HCEC 1CT (cell line): ENCODE measurements at regions not wholly inside any gene's neighbourhood (a gene's known extent, or its start where the extent isn't known, plus 50 kb on each side); places are given as distances from the start of the nearest gene placed in this dataset.
"Not testable (repeated sequence)": the region's sequence is repeated elsewhere in the genome, so short reads cannot be mapped to it uniquely, and the experiment has no call there.

Source experiments
- DNase-seq: peaks from one replicate; pipeline ENCODE4 v3.0.0-alpha.2; 2017

DNA sequence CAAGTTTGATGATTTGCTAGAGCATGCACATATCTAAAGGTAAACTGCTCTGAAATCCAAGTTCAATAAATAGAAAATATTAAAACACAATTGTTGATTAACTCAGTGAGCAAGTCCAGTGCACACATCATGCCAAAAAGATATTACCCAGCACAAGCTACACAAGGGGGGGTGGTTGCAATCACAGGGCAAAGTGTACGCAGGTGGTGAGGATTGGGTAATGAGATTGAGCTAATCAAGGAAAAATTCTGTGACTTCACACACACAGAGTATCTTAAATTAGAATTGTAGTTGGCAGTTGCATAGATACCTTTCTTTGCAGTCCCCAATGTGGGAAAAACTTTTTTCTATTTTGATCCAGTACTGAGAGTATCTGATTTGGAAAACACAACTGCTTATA, 156.1 kb upstream of the NTRK2 start:
- no peak for DNase-seq

- DNase-seq: no peak
Observed at GRCh38 chr9:84513979-84514378, 155.6 kb upstream of the NTRK2 start.

- DNase-seq: no peak
Observed at GRCh38 chr9:84514421-84514820, 155.1 kb upstream of the NTRK2 start.

DNA sequence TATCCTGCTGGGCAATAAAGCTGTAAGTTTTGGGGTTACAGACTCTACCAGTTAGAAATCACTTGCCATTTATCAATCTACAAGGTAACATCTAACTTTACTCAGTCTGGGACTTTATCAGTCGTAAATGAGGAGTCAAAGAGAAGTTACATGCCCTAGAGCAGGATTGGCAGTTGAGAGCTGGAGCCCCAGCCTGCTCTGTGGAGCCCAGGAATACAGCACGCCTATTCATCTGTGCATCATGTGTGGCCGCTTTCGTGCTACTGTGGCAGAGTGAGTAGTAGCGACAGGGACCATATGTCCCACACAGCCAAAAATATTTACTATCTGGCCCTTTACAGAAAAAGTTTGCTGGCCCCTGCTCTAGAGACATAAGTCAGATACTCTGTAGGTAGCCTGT, 152.5 kb upstream of the NTRK2 start:
- DNase-seq: no peak

DNA sequence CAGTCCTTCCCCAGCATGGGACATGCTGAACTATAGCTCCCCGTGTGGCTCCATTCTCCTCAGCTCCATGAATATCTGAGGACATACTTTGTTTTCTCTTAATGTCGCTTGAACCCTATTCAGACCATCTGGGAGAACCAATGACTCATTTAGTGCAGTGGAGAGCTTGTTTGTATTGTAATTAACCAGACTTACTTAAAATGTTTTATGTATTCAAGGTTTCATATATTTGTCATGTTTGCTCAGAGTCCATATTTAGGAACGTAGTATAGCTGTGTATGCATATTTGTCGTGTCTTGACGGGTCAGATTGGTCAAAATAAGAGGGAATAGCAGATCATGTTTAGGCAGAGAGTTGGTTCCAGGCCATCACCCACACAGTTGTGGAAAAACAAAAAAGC, 150.1 kb upstream of the NTRK2 start:
- DNase-seq: no peak

DNA sequence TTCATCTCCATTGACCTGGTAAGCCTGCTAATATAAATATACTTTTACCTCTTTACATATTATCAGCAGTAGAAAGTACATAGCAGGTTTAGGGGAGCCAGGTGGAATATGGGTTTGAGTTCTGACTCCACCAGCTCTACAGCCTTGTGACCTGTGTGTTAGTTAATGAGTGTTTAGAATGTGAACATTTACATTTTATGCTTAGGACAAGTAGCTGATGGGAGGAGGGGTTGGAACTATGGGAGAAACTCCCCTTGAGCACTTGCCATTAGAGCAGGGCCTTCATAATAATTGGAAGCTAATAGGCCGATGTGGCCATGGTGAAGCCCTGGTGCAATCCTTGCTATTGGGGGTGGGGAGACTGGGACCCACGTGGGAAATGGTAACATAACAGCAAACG, 148.3 kb upstream of the NTRK2 start:
- DNase-seq: no peak

- not testable (repeated sequence) for DNase-seq
Observed at GRCh38 chr9:84526211-84526610, 143.3 kb upstream of the NTRK2 start.

- DNase-seq: not testable (repeated sequence)
Observed at GRCh38 chr9:84527060-84527720, 142.3 kb upstream of the NTRK2 start.

- DNase-seq: not testable (repeated sequence)
Observed at GRCh38 chr9:84535973-84536372, 133.6 kb upstream of the NTRK2 start.

DNA sequence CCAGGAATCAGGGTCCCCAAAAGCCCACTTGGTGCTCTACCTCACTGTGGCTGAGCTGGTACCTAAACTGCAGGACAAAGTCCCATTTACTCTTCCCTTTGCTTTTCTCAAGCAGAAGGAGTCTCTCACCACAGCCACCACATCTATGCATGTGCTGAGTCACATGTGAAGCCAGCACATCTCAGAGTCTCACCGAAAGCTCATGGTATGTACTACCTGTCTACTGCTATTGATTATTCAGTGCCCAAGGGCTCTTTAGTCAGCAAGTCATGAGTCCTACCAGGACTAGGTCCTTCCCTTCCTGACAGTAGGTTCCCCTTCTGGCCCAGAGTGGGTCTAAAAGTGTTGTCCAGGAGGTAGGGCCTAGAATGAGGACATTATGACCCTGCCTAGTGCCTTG, 130.7 kb upstream of the NTRK2 start:
- DNase-seq: no peak

GRCh38 chr9:84542554-84542953, 127.0 kb upstream of the NTRK2 start:
- DNase-seq: no peak

DNA sequence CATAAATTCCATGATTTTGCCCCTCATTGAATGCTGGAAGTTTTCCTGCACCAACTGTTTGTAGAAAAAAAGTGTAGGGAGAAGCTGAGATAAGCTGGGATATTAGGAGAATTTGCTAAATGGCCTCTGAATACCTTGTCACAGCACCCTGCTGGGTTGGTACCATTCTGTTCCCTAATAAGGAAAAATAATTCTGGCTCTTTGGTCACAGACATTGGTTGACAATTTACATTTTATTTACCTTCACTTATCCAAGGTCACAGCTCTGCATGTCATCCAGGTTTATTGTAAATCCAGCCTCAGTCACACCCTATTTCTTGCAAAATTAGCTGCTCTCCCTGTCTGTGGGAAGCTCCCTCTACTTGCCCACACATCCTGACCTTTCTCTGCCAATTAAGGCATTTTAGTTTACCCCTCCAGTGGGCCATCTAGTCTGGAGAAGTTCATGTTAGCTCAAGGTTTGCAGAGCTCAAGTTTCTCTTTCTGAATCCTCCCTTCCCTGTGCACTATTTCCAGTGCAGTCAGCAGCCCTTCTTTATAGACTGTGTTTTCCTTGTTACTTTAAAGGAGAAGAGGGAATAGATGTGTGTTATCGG, 115.4 kb upstream of the NTRK2 start:
- no peak for DNase-seq

- DNase-seq: no peak
Observed at GRCh38 chr9:84556556-84556955, 113.0 kb upstream of the NTRK2 start.

GRCh38 chr9:84557751-84558150, 111.8 kb upstream of the NTRK2 start:
- no peak for DNase-seq

DNA sequence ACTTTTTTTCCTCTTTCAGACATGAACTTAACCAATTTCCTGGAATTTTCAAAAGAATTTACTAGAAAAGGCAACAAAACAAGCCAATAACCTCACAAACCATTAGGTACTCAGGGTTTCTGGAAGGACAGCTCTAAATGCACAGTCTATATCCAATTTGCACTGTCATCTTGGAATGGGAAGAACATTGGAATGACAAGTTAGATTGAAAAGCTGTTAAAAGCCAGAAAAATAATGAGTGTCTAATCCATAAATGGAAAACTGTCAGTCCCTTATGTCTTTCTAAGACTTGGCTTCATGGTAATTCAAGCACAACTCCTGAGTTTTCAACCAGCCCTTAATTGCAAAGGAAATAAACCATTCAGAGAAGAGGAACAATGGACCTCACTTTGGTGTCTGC, 105.8 kb upstream of the NTRK2 start:
- no peak for DNase-seq

- no peak for DNase-seq
Observed at GRCh38 chr9:84567805-84568204, 101.7 kb upstream of the NTRK2 start.

- no peak for DNase-seq
Observed at GRCh38 chr9:84570482-84571154, 98.9 kb upstream of the NTRK2 start.

DNA sequence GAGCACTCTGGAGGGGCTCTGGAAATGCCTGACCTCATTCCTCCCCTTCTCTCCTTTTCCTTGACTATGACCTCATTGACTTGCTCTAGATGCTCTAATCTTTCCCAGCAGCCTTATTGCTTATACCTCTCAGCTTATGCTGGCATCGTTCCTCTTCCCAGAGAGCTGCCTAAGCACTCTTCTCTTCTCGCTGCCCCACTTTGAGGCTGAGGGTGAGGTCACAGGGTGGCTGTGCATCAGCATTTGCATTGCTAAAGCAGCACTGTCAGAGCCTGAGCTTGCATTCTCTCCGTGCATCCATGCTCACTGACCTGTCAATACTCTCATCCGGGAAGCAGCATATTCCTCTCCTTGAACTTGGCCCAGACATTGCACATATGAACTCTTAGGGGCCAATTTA, 96.4 kb upstream of the NTRK2 start:
- DNase-seq: no peak

DNA sequence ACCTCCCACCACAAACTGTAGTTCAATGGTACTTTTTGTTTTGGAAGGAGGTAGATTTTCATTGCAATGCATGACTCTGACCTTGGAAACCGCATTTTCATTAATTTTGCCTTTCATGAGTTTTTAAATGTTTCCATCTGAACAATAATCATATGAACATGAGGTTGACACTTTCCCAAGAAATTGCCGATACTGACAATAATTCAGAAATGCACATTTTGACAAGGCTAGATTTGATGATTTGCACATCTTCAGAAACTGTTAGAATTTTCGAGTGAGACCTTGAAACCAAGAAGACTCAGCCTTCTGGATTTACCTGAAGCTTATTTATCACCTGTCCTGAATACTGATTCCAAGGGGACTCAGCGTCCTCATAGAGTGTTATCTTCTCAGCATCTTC, 93.8 kb upstream of the NTRK2 start:
- DNase-seq: no peak

- DNase-seq: no peak
Observed at GRCh38 chr9:84583866-84584265, 85.7 kb upstream of the NTRK2 start.

GRCh38 chr9:84586662-84587061, 82.9 kb upstream of the NTRK2 start:
- DNase-seq: no peak

GRCh38 chr9:84587153-84587552, 82.4 kb upstream of the NTRK2 start:
- DNase-seq: no peak

DNA sequence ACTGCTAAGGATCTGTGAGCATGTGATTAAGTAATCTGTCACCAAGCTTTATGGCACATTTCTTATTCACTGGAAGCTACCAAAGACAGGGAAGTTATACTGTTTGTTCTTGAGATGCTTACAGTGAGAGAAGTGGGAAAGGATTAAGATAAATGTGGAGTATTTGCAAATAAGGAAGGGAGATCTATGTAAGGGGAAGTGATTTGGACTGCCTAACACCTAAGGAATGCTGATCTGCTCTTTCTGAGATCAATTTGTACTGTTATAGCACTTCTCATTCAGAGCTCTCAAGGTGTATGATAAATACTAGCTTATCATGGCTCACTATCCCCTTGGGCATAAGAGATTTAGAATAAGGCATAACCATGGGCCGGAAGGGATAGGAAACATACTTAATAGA, 80.0 kb upstream of the NTRK2 start:
- no peak for DNase-seq

DNA sequence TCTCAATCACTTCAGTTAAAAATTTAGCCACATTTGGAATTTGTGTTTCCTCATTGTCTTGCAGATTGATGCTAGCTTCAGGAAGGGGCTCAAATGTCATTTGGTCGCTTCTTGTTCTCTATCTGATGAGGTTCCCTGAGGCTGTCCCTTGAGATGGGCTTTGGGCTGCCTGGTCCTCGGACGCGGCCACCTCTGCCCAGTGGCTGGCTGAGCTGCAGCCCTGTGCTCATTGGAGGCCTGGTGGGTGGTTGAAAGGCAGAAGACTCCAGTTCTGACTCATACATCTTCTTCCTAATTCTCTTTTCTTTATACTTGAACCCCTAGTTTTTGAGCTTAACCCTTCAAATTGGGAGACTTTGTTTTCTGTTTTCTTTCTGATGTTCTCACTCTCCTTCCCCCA, 78.8 kb upstream of the NTRK2 start:
- DNase-seq: no peak

GRCh38 chr9:84592918-84593317, 76.6 kb upstream of the NTRK2 start:
- no peak for DNase-seq
